IMR-90 (cell line): ENCODE measurements at regions not wholly inside any gene's neighbourhood (a gene's known extent, or its start where the extent isn't known, plus 50 kb on each side); places are given as distances from the start of the nearest gene placed in this dataset.

Experiments
- ATAC-seq: fragments of 200-7000 bp; cut with Tn5 transposase; 2 replicates; pipeline ENCODE4 v1.9.1; 2020; ENCODE audit warnings: low read depth, mild to moderate bottlenecking, moderate library complexity
- BruUV-seq: library from RNA; stranded (reverse); fragments of 400-500 nt; replicated peaks from 2 replicates; lab custom pipeline; 2021; lab: Mats Ljungman, UMichigan
- CTCF ChIA-PET: fragments of 300-600 bp; formaldehyde crosslinking; extraction: SDS; loops from one replicate; lab custom pipeline; 2021; ENCODE audit warnings: antibody characterized with exemption; lab: Yijun Ruan, JAX
- POLR2A ChIA-PET: fragments of 300-600 bp; sonication (Branson Sonifier 250); formaldehyde crosslinking; loops from one replicate; lab custom pipeline; 2022; ENCODE audit warnings: antibody characterized with exemption; ENCODE audit not compliant: unreplicated experiment; lab: Charles Lee
- DNase-seq: peaks from one replicate; pipeline ENCODE4 v3.0.0; 2013
- H2AFZ ChIP-seq: replicated peaks from 2 replicates; pipeline ENCODE3; 2013; ENCODE audit warnings: low read length, mild to moderate bottlenecking; ENCODE audit not compliant: poor library complexity
- H2AK5ac ChIP-seq: 2 replicates; pipeline ENCODE4 v1.6.1; 2013; ENCODE audit warnings: low read depth, low read length, inconsistent platforms
- H2AK9ac ChIP-seq: replicated peaks from 2 replicates; pipeline ENCODE3; 2013; ENCODE audit warnings: mild to moderate bottlenecking, low read depth, low read length, moderate library complexity; ENCODE audit not compliant: poor library complexity
- H2BK120ac ChIP-seq: 2 replicates; pipeline ENCODE4 v1.6.1; 2013; ENCODE audit warnings: low read depth, low read length, inconsistent platforms
- H2BK15ac ChIP-seq: 3 replicates; pipeline ENCODE4 v1.6.1; 2013; ENCODE audit warnings: low read depth, low read length, inconsistent platforms
- H2BK20ac ChIP-seq: 2 replicates; pipeline ENCODE4 v1.6.1; 2013; ENCODE audit warnings: low read depth, mild to moderate bottlenecking, inconsistent platforms, low read length, moderate library complexity
- H2BK5ac ChIP-seq: 2 replicates; pipeline ENCODE4 v1.6.1; 2013; ENCODE audit warnings: mild to moderate bottlenecking, low read depth, low read length, inconsistent platforms; ENCODE audit not compliant: poor library complexity, severe bottlenecking
- H3K14ac ChIP-seq: replicated peaks from 2 replicates; pipeline ENCODE4 v1.6.1; 2013; ENCODE audit warnings: low read depth, low read length, inconsistent platforms
- H3K18ac ChIP-seq: 2 replicates; pipeline ENCODE4 v1.6.1; 2013; ENCODE audit warnings: low read depth, low read length, control low read depth
- H3K23ac ChIP-seq: 2 replicates; pipeline ENCODE4 v1.6.1; 2013; ENCODE audit warnings: low read depth, low read length, inconsistent platforms
- H3K27ac ChIP-seq: 2 replicates; pipeline ENCODE4 v1.5.1; 2013; ENCODE audit warnings: mild to moderate bottlenecking, control low read depth, low read length; ENCODE audit not compliant: insufficient read depth
- H3K27me3 ChIP-seq: 2 replicates; pipeline ENCODE4 v1.6.1; 2013; ENCODE audit warnings: low read length; ENCODE audit not compliant: control insufficient read depth, insufficient read depth
- H3K36me3 ChIP-seq: 2 replicates; pipeline ENCODE4 v1.6.1; 2013; ENCODE audit warnings: low read length, mixed read lengths; ENCODE audit not compliant: control insufficient read depth, insufficient read depth
- H3K4ac ChIP-seq: 2 replicates; pipeline ENCODE4 v1.6.1; 2013; ENCODE audit warnings: low read depth, low read length, inconsistent platforms
- H3K4me1 ChIP-seq: 2 replicates; pipeline ENCODE4 v1.6.1; 2013; ENCODE audit warnings: low read length, mixed read lengths; ENCODE audit not compliant: control insufficient read depth, insufficient read depth
- H3K4me2 ChIP-seq: 2 replicates; pipeline ENCODE4 v1.6.1; 2013; ENCODE audit warnings: low read depth, mild to moderate bottlenecking, control low read depth, low read length, moderate library complexity
- H3K4me3 ChIP-seq: 2 replicates; pipeline ENCODE4 v1.5.1; 2013; ENCODE audit warnings: low read depth, mild to moderate bottlenecking, control low read depth, low read length, moderate library complexity; ENCODE audit not compliant: insufficient read depth
- H3K56ac ChIP-seq: 2 replicates; pipeline ENCODE4 v1.6.1; 2013; ENCODE audit warnings: low read length, inconsistent platforms; ENCODE audit not compliant: insufficient read depth; ENCODE audit errors: extremely low read depth
- H3K79me1 ChIP-seq, 2 experiments: 2 replicates each; pipeline ENCODE4 v1.6.1; 2013; ENCODE audit warnings: low read length in 2 of 2, inconsistent platforms in 1 of 2, low read depth in 1 of 2
- H3K9ac ChIP-seq: 2 replicates; pipeline ENCODE4 v1.6.1; 2013; ENCODE audit warnings: low read depth, low read length, control low read depth
- H3K9me1 ChIP-seq: 2 replicates; pipeline ENCODE4 v1.6.1; 2013; ENCODE audit warnings: low read length, inconsistent platforms; ENCODE audit not compliant: insufficient read depth
- H3K9me3 ChIP-seq: 2 replicates; pipeline ENCODE4 v1.6.1; 2013; ENCODE audit warnings: low read length; ENCODE audit not compliant: control insufficient read depth, insufficient read depth
- H4K20me1 ChIP-seq: 2 replicates; pipeline ENCODE4 v1.6.1; 2013; ENCODE audit warnings: low read length, inconsistent platforms; ENCODE audit not compliant: insufficient read depth
- H4K5ac ChIP-seq: 2 replicates; pipeline ENCODE4 v1.6.1; 2013; ENCODE audit warnings: mild to moderate bottlenecking, low read depth, low read length, control low read depth
- H4K8ac ChIP-seq, 2 experiments: 2 replicates each; pipeline ENCODE4 v1.6.1; 2013; ENCODE audit warnings: low read depth in 2 of 2, low read length in 2 of 2, control low read depth in 1 of 2, inconsistent platforms in 1 of 2
- H4K91ac ChIP-seq: 2 replicates; pipeline ENCODE4 v1.6.1; 2013; ENCODE audit warnings: low read depth, low read length, inconsistent platforms; ENCODE audit not compliant: insufficient read depth
- WGBS, 2 experiments: methylation state at CpG; one replicate each; pipeline versions ENCODE4 v1.1.5 to v1.1.7; 2013; ENCODE audit warnings: missing lambda C conversion rate in 2 of 2; ENCODE audit not compliant: insufficient read length in 1 of 2; ENCODE audit errors: extremely low coverage in 2 of 2; 5-methylcytosine and 5-hydroxymethylcytosine counted together
- dilution Hi-C: fragments of 300-500 bp; cut with HindIII; formaldehyde crosslinking; loops from one replicate; pipeline ENCODE4 v1.14.3; 2018; ENCODE audit warnings: low sequenced_read_pairs; ENCODE audit not compliant: unreplicated experiment
- in situ Hi-C: fragments of 300-500 bp; cut with MboI; formaldehyde crosslinking; loops from 3 replicates; pipeline ENCODE4 v1.14.3; 2019; ENCODE audit warnings: low sequenced_read_pairs, inconsistent platforms, mixed read lengths
- intact Hi-C: fragments of 100-400 bp; cut with micrococcal nuclease; formaldehyde crosslinking; loops from 2 replicates; pipeline ENCODE4 v1.10.0; 2022
- TF ChIP-seq, protein P1 (sequence below): conservative IDR thresholded peaks from 2 replicates; pipeline ENCODE4 v1.5.1; 2012; ENCODE audit warnings: mild to moderate bottlenecking, low read depth, low read length, improper control_type of control experiment

DNA sequence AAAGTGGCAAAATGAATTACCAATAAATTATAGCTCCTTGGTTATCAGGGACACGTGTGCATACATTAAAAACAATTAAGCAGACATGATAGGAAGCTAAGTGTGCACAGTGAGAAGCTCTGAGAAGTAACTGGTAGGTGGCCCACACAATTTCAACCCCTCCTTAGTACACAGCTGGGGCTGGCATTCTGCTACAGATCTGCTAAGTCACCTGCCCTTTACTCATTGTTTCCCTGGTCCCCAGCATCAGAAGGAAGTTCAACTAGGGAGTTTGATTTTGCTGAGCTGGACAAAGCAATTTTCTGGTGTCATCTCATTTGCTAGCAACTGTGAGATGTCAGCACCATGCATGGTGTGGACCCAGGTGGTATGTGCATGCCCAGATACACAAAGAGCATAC is 424.1 kb upstream of the NPVF start:
- H2AK5ac ChIP-seq = no peak overlapping the region
- H2BK5ac ChIP-seq = no peak overlapping the region
- H2AK9ac ChIP-seq = no peak overlapping the region
- H3K79me1 ChIP-seq = no peaks in the 10 kb centered on the region
- H3K9ac ChIP-seq = no peak overlapping the region
- H3K14ac ChIP-seq = no peak overlapping the region
- H2BK120ac ChIP-seq = no peak overlapping the region
- no peaks in the 10 kb centered on the region for H3K36me3 ChIP-seq
- no peak overlapping the region for H3K23ac ChIP-seq
- BruUV-seq = no TSS peak
- H3K9me1 ChIP-seq = no peaks in the 10 kb centered on the region
- H3K56ac ChIP-seq = no peak overlapping the region
- H4K20me1 ChIP-seq = no peaks in the 10 kb centered on the region
- H3K4me3 ChIP-seq = no peak overlapping the region
- no peaks in the 10 kb centered on the region for H3K9me3 ChIP-seq
- H3K4me2 ChIP-seq = no peak overlapping the region
- ChIA-PET POLR2A (no interaction called here), CTCF (no interaction called here)
- no peak overlapping the region for H4K8ac ChIP-seq
- ATAC-seq (no peak), DNase-seq (no peak)
- TF ChIP-seq, protein P1, sequence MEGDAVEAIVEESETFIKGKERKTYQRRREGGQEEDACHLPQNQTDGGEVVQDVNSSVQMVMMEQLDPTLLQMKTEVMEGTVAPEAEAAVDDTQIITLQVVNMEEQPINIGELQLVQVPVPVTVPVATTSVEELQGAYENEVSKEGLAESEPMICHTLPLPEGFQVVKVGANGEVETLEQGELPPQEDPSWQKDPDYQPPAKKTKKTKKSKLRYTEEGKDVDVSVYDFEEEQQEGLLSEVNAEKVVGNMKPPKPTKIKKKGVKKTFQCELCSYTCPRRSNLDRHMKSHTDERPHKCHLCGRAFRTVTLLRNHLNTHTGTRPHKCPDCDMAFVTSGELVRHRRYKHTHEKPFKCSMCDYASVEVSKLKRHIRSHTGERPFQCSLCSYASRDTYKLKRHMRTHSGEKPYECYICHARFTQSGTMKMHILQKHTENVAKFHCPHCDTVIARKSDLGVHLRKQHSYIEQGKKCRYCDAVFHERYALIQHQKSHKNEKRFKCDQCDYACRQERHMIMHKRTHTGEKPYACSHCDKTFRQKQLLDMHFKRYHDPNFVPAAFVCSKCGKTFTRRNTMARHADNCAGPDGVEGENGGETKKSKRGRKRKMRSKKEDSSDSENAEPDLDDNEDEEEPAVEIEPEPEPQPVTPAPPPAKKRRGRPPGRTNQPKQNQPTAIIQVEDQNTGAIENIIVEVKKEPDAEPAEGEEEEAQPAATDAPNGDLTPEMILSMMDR = no peak
- no CpG with 5 or more reads among the region's 1 CpG for WGBS, 2 experiments
- no peak overlapping the region for H4K91ac ChIP-seq
- no peaks in the 10 kb centered on the region for H3K4me1 ChIP-seq
- H2BK15ac ChIP-seq = no peak overlapping the region
- H2AFZ ChIP-seq = no peak overlapping the region
- in situ Hi-C loops (no loop called here), intact Hi-C loops (no loop called here), dilution Hi-C loops (no loop called here)
- no peak overlapping the region for H2BK20ac ChIP-seq
- H3K18ac ChIP-seq = no peak overlapping the region
- H3K27me3 ChIP-seq = no peaks in the 10 kb centered on the region; the same call in 1 of the 2 replicates
- no peak overlapping the region for H3K27ac ChIP-seq
- no peak overlapping the region for H4K5ac ChIP-seq
- H3K4ac ChIP-seq = no peak overlapping the region
